ENCODE measurements at regions not wholly inside any gene's neighbourhood (a gene's known extent, or its start where the extent isn't known, plus 50 kb on each side); places are given as distances from the start of the nearest gene placed in this dataset.
"Not testable (repeated sequence)": the region's sequence is repeated elsewhere in the genome, so short reads cannot be mapped to it uniquely, and the experiment has no call there.

DNA sequence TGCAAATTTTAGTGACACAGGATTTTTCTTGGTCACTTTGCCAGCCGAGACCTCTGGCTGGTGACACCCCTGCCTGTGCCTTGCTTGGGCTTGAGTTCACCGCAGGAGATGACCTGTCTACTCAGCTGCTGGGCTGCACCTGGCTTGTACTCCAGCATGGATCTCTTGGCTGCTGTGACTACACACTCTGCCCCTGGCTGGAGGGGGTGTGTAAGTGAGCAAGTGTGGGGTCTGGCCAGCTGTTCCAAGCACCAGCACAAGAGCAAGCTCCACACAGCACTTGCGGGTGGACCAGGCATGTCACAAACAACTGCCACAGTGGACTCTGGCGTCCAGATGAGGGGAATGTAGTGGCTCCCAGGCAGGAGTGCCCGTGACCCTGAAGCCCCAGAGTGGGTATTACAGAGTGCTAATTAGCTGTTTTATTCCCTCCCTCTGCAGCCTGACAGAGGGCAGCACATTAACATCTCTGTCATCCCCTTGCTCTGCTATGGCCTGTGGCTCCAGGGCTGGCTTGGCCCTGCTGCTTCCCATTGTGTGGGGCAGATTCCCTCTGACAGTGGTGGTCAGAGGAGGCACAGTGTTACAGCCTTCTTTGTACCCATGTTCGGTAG lies 1387.2 kb downstream of the OLFM4 start:
- no peak for DNase-seq

- not testable (repeated sequence) for DNase-seq
These were observed 1394.3 kb downstream of the OLFM4 start for GRCh38 chr13:54422946-54423345.

- DNase-seq: no peak
These were observed 1395.7 kb downstream of the OLFM4 start for GRCh38 chr13:54424344-54424743.

GRCh38 chr13:54433493-54434206 lies 1405.0 kb downstream of the OLFM4 start:
- DNase-seq: no peak

GRCh38 chr13:54440853-54441400 lies 1412.3 kb downstream of the OLFM4 start:
- not testable (repeated sequence) for DNase-seq

- DNase-seq: no peak
These were observed 1416.8 kb downstream of the OLFM4 start for GRCh38 chr13:54445453-54445852.

GRCh38 chr13:54445865-54446264 lies 1417.3 kb downstream of the OLFM4 start:
- DNase-seq: no peak

GRCh38 chr13:54449922-54450321 lies 1421.3 kb downstream of the OLFM4 start:
- DNase-seq: no peak

DNA sequence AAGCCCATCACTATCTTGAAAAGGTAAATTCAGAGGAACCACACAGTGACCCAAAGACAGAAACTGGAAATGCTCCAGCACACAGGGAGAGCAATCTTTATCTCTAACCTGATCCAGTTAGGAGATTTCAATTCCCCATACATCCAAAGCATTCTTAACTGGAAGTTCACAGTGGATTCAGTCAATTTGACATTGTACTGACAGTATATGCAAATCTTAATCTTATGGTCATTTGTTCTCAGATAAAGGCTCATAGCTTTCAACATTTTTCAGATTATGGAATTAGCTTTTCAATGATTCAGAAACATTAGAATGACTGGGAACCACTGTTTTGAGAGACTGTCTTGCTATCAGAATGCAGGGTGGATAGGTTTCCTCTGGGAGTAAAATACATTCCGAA lies 1455.6 kb downstream of the OLFM4 start:
- no peak for DNase-seq

DNA sequence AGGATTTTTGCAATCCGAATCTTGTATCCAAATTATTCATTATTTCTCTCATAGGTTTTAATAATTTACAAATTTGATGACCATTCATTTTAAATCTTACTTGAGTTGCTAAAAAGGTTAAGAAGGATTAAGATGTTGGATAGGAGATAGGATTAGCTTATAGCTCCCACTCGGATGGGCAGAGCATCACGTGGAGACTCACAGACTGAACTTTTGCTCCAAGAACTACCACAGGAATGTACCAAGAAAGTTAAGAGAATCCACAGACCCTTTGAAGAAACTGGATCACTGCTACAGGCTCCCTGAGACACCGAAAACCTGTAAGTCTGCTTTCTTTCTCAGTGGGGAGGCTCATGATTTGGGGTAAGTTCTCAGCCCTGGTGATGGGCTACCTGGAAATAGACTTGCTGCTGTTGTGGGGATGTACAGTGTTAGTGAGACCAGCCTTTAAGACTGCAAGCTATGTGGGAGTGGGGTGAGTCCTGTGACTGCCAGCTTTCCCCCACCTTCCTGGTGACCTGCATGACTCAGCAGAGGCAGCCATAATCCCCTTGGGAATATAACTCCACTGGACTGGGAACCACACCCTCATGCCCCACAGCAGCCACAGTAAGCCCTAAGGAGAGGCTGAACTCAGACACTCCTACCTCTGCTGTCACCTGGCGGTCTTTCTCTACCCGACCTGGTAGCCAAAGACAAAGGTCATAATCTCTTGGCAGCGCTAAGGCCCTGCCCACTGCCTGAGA lies 1458.0 kb downstream of the OLFM4 start:
- DNase-seq: no peak

DNA sequence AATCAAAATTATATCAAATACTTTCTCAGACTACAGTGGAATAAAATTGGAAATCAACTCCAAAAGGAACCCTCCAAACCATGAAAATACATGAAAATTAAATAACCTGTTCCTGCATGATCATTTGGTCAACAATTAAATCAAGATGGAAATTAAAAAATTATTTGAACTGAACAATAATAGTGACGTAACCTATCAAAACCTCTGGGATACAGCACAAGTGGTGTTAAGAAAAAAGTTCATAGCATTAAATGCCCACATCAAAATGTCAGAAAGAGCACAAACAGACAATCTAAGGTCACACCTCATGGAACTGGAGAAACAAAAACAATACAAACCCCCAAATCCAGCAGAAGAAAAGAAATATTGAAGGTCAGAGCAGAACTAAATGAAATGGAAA lies 1460.7 kb downstream of the OLFM4 start:
- DNase-seq: no peak

GRCh38 chr13:54492995-54493394 lies 1464.4 kb downstream of the OLFM4 start:
- no peak for DNase-seq

- no peak for DNase-seq
These were observed 1482.8 kb downstream of the OLFM4 start for GRCh38 chr13:54511366-54511765.

- no peak for DNase-seq
These were observed 1484.6 kb downstream of the OLFM4 start for GRCh38 chr13:54513254-54513653.

DNA sequence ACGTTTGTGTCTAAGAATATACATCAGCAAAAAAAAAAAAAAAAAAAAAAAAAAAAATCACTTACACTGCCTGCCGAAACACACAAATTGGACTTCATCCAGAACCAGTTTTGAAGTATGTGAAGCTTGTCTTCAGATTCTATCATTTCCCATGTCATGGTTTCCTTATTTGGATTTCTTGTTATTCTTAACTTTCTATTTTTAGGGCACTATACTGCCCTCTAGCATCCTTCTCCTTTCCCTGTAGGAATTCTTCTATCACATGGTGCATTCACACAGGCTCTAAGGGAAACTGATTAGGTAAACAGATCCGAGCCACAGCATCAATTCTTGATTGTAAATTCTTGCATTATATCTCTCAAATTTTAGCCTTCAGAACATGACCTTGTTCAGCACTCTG lies 1507.5 kb downstream of the OLFM4 start:
- no peak for DNase-seq

DNA sequence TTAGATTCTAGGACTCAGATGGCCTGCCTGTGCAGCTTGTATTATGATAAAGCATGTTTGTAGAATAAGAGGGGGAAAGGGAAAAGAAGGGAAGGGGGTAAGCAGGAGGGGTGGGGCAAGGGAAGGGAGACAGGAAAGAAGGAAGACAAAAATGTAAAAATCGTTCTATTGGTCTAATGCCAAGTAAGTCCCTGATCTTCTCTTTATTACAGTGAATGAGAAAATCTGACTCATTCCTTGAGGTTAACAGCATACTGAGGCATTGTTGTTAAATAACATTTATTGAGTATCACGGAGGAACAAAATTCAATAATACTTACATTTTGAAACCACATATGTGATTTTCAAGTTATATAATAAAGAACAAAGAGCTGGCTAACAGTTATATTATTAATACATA lies 1534.7 kb downstream of the OLFM4 start:
- no peak for DNase-seq

DNA sequence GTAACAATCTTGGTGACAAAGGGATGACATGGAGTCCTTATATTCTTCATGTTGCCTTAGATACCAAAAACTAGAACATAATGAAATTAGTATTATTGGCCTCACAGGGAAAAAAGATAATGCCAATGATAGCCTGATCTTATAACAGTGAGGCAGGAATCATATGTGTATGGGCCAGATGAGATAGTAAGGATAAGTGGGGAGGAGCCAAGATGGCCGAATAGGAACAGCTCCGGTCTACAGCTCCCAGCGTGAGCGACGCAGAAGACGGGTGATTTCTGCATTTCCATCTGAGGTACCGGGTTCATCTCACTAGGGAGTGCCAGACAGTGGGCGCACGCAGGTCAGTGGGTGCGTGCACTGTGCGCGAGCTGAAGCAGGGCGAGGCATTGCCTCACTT lies 1543.4 kb downstream of the OLFM4 start:
- not testable (repeated sequence) for DNase-seq

- no peak for DNase-seq
These were observed 1544.6 kb downstream of the OLFM4 start for GRCh38 chr13:54573186-54573585.

DNA sequence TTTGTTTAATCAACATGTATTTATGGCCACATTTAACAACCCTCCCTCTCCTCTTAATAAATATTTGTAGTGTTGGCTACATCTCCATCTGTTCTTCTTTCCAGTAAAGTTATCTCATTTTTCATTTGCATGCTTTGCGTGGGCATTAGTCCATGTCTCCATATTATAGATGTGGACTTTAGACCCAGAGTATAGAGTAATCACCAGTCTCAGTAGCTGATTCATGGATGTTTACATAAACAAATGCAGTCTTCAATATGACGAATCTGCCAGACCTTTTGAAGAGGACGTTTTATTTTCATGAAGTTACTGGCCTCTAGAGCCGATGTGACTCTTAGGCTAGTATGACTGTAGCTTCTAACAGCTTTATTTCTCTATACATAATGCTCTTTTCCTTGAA lies 1546.2 kb downstream of the OLFM4 start:
- DNase-seq: no peak

- no peak for DNase-seq
These were observed 1562.9 kb downstream of the OLFM4 start for GRCh38 chr13:54591540-54591939.

GRCh38 chr13:54592201-54592600 lies 1563.6 kb downstream of the OLFM4 start:
- DNase-seq: no peak

GRCh38 chr13:54593504-54593903 lies 1564.9 kb downstream of the OLFM4 start:
- no peak for DNase-seq

DNA sequence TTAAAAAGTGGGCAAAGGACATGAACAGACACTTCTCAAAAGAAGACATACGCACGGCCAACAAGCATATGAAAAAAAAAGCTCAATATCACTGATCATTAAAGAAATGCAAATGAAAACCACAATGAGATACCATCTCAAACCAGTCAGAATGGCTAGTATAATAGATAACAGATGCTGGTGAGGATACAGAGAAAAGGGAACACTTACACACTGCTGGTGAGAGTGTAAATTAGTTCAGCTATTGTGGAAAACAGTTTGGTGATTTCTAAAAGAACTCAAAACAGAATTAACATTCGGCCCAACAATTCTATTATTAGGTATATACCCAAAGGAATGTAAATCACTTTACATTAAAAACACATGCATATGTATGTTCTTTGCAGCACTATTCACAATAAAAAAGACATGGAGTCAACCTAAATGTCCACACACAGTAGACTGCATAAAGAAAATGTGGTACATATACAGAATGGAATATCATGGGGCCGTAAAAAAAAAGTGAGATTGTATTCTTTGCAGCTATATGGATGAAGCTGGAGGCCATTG lies 1569.0 kb downstream of the OLFM4 start:
- no peak for DNase-seq

DNA sequence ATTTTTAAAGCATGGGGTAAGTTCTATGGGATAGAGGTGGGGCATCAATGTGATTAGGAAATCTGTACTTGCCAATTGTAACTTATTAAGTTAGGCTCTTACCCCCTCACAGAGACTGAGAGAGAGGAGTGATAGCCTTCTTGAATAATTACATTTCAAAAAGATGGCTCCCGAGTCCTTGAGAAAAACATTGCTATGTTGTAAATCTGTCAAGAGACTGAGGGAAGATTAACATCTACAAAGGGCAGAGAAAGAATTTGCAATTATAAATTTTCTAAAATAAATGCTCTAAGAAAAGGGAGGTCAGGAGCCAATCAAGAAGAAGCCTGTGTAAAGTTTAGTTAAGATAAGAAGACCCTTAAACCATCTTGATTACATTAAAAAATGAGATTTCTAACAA lies 1570.8 kb downstream of the OLFM4 start:
- no peak for DNase-seq

Data from SIG-M5 (cell line).